Adrenal gland (tissue), 9 donors: ENCODE measurements at regions not wholly inside any gene's neighbourhood (a gene's known extent, or its start where the extent isn't known, plus 50 kb on each side); places are given as distances from the start of the nearest gene placed in this dataset.

Experiments used
- DNase-seq, 7 donors: peaks; one replicate each; pipeline ENCODE4 v3.0.0-alpha.2; 2019 to 2020
- H3K27ac ChIP-seq, 5 donors: fragments of 200-600 bp; sonication (generic) in 4 of 5; 1 replicate in 3 of 5; 2 replicates in 2 of 5; pipeline versions ENCODE4 v1.5.1 to v1.8.0; 2016 to 2020; ENCODE audit warnings: mild to moderate bottlenecking in 1 of 5
- H3K27me3 ChIP-seq: fragments of 200-600 bp; 2 replicates; pipeline ENCODE4 v1.8.0; 2021
- H3K36me3 ChIP-seq, 2 donors: fragments of 200-600 bp; replicated peaks in 1 of 2; 1 replicate in 1 of 2; 2 replicates in 1 of 2; pipeline versions ENCODE4 v1.5.1 to v1.8.0; 2018 to 2022
- H3K4me1 ChIP-seq, 2 donors: fragments of 200-600 bp; replicated peaks in 1 of 2; 1 replicate in 1 of 2; 2 replicates in 1 of 2; pipeline versions ENCODE4 v1.5.1 to v1.8.0; 2018 to 2021
- H3K4me3 ChIP-seq, 4 donors: fragments of 200-600 bp; sonication (generic) in 3 of 4; one replicate each; pipeline ENCODE4 v1.5.1; 2016 to 2018
- H3K9me3 ChIP-seq, 3 donors: fragments of 200-600 bp; sonication (generic) in 1 of 3; replicated peaks in 1 of 3; 1 replicate in 2 of 3; 2 replicates in 1 of 3; pipeline versions ENCODE4 v1.5.1 to v1.8.0; 2016 to 2021
- POLR2A ChIP-seq, 2 donors: fragments of 450-650 bp; IDR thresholded peaks; one replicate each; pipeline ENCODE4 v1.6.1; 2017; ENCODE audit warnings: antibody characterized with exemption in 2 of 2, mild to moderate bottlenecking in 2 of 2, moderate library complexity in 1 of 2
- WGBS, 4 donors: extraction: QIAGEN DNeasy Blood & Tissue Kit in 2 of 4; methylation state at CpG; one replicate each; pipeline versions ENCODE4 v1.1.5 to v1.1.7; 2013 to 2017; 5-methylcytosine and 5-hydroxymethylcytosine counted together
- intact Hi-C, 2 donors: fragments of 100-400 bp; cut with DNase I; formaldehyde crosslinking; loops; one replicate each; pipeline versions ENCODE4 v1.14.1 to v1.15.0; 2022 to 2023
- TF ChIP-seq, protein P1 (sequence below), 6 experiments: fragments of 450-650 bp in 4 of 6; fragments of 200-600 bp in 2 of 6; sonication (generic) in 1 of 6; IDR thresholded peaks; 1 replicate in 5 of 6; 2 replicates in 1 of 6; pipeline versions ENCODE4 v1.5.1 to v1.8.0; 2016 to 2021; ENCODE audit warnings: antibody characterized with exemption in 6 of 6, mild to moderate bottlenecking in 2 of 6, moderate library complexity in 1 of 6
- donor health status: healthy with polysubstance abuse.
- donor health status: Bipolar disorder and iron deficiency.
- donor health status: DM: yes; HTN: yes; CAD: no.
- donor health status: DM: no; HTN: no; CAD: no.
- donor health status: DM: no; HTN: no; CAD: no.

- intact Hi-C loops: no loop called here
- no peak for DNase-seq
- TF ChIP-seq POLR2A (IDR thresholded peaks at IDR 0.05): no peak
- TF ChIP-seq, protein P1, sequence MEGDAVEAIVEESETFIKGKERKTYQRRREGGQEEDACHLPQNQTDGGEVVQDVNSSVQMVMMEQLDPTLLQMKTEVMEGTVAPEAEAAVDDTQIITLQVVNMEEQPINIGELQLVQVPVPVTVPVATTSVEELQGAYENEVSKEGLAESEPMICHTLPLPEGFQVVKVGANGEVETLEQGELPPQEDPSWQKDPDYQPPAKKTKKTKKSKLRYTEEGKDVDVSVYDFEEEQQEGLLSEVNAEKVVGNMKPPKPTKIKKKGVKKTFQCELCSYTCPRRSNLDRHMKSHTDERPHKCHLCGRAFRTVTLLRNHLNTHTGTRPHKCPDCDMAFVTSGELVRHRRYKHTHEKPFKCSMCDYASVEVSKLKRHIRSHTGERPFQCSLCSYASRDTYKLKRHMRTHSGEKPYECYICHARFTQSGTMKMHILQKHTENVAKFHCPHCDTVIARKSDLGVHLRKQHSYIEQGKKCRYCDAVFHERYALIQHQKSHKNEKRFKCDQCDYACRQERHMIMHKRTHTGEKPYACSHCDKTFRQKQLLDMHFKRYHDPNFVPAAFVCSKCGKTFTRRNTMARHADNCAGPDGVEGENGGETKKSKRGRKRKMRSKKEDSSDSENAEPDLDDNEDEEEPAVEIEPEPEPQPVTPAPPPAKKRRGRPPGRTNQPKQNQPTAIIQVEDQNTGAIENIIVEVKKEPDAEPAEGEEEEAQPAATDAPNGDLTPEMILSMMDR (IDR thresholded peaks at IDR 0.05): no peak
- Histone ChIP-seq H3K27ac (no peak overlapping the region), H3K36me3 (no peaks in the 10 kb centered on the region), H3K9me3 (no peaks in the 10 kb centered on the region), H3K4me1 (no peaks in the 10 kb centered on the region), H3K4me3 (no peak overlapping the region), H3K27me3 (no peaks in the 10 kb centered on the region)
- 88 to 100% (median 97%) methylated on average over 2 of the region's 2 CpGs for WGBS, 4 donors
These were observed 121.8 kb upstream of the CAV2 start for GRCh38 chr7:116377721-116378120.

GRCh38 chr7:116380025-116380424 is 119.5 kb upstream of the CAV2 start:
- Histone ChIP-seq H3K27me3 (no peaks in the 10 kb centered on the region), H3K9me3 (no peaks in the 10 kb centered on the region), H3K4me1 (no peaks in the 10 kb centered on the region), H3K36me3 (no peaks in the 10 kb centered on the region), H3K4me3 (no peak overlapping the region), H3K27ac (no peak overlapping the region)
- intact Hi-C loops: no loop called here
- TF ChIP-seq, protein P1 (IDR thresholded peaks at IDR 0.05): no peak
- no peak for TF ChIP-seq POLR2A (IDR thresholded peaks at IDR 0.05)
- 16 to 38% (median 25%) methylated on average over 1 of the region's 1 CpG for WGBS, 4 donors
- no peak for DNase-seq

GRCh38 chr7:116382375-116382774 is 117.2 kb upstream of the CAV2 start:
- Histone ChIP-seq H3K4me1 (no peaks in the 10 kb centered on the region), H3K36me3 (no peaks in the 10 kb centered on the region), H3K27ac (no peak overlapping the region), H3K4me3 (no peak overlapping the region), H3K9me3 (no peaks in the 10 kb centered on the region), H3K27me3 (no peaks in the 10 kb centered on the region)
- intact Hi-C loops: no loop called here
- TF ChIP-seq, protein P1 (IDR thresholded peaks at IDR 0.05): no peak
- no peak for TF ChIP-seq POLR2A (IDR thresholded peaks at IDR 0.05)
- WGBS, 4 donors: 87 to 100% (median 97%) methylated on average over 1 of the region's 1 CpG
- no peak for DNase-seq

DNA sequence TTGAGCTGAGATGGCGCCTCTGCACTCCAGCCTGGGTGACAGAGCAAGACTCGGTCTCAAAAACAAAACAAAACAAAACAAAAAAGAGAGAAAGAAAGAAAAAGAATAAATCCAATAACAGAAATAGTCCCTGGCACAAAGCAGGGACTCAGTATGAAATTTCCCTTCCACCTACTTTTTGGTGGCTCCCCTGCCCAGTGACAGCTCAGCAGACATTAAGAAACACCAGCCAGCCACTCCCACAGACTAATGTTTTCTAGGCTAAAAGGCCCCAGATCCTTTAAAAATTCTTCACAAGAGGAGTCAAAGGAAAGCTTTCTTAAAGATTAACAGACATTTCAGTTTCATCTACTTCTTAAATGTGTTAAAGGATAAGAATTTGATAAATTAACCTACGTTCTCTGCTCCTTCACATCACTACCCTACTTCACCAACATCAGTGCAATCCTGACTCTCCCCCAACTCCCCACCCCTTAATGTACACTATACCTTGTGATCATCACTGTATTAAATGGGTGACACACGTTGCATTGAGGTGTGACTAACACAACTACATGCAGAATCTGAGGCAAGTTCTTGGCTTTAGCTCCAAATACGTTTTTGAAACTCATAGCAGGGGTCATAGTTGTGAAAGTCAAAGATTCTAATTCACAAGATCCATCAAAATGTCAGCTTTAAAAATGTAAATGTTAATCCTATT is 114.5 kb upstream of the CAV2 start:
- Histone ChIP-seq H3K36me3 (no peaks in the 10 kb centered on the region), H3K9me3 (no peaks in the 10 kb centered on the region), H3K4me1 (no peaks in the 10 kb centered on the region), H3K4me3 (no peak overlapping the region), H3K27ac (no peak overlapping the region), H3K27me3 (no peaks in the 10 kb centered on the region)
- DNase-seq: no peak
- intact Hi-C loops: no loop called here
- 79 to 81% (median 79%) methylated on average over 5 of the region's 5 CpGs for WGBS, 4 donors
- TF ChIP-seq, protein P1 (IDR thresholded peaks at IDR 0.05): no peak
- TF ChIP-seq POLR2A (IDR thresholded peaks at IDR 0.05): no peak
